GM21529 (cell line): ENCODE measurements at regions not wholly inside any gene's neighbourhood (a gene's known extent, or its start where the extent isn't known, plus 50 kb on each side); places are given as distances from the start of the nearest gene placed in this dataset.
"Not testable (repeated sequence)": the region's sequence is repeated elsewhere in the genome, so short reads cannot be mapped to it uniquely, and the experiment has no call there.

Source experiments
- ATAC-seq: cut with Tn5 transposase; IDR thresholded peaks from one replicate; pipeline ENCODE4 v1.9.1; 2021; ENCODE audit not compliant: unreplicated experiment

DNA sequence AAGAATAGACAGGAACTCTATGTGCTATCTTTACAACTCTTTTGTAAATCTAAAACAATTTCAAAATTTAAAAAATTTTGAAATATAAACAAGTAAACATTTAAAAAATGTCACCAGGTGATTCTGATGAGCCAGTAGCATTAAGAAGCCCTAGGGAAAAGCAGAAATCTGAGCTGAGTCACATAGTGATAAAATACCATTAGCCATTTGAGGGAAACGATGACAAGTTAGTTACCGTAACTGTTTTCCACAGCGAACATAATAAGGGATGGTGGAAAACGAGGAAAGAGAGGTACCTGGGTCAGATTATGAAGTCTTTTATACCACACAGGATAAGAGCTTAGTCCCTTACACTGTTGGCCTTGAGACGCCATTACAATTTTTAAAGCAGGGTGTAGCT, 55.5 kb downstream of the PRR15 start:
- ATAC-seq, result no peak

DNA sequence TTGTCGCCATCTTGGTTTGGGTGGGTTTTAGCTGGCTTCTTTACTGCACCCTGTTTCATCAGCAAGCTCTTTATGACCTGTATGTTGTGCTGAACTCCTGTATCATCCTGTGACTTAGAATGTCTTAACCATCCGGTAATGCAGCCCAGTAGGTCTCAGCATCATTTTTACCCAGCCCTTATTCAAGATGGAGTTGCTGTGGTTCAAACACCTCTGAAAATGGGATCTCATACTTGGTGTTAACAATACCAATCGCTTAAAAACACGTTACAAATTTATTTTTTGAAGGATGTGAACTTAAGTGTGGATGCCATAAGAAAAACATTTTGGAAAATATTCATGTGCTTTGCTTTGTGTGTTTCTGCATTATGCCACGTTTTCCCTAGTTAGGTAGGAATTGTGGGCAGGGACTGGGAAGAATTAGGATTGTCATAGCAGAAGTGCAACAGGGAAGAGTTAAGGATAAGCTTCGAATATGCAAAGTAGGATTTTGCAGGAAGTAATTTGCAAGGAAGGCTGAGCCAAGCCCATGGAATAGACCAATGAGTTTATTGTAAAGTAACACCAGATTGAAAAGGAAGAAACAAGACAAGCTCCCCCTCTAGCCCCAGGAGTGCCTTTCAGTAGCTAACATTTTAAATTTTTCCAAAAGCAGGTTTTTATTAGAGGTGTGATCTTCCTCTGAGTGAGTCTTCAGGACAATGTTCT, 56.4 kb downstream of the PRR15 start:
- no peak for ATAC-seq

DNA sequence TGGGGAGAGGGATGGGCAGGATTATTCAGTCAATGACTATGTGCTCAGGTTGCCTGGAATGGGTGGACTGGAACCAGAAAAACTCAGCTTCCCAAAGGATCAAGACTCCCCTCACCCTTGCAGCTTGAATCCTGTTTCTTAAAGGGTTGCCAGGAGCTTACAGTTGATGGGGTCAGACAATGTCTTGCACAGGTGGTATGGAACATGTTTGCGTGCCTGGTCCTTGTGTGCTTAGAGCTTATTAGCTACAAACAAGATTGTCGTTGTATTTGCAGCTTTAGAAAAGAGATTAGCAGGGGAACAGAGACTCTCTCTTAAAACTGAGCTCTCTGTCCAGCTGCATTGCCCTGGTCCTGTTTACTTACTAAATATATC, 56.9 kb downstream of the PRR15 start:
- ATAC-seq, result no peak

DNA sequence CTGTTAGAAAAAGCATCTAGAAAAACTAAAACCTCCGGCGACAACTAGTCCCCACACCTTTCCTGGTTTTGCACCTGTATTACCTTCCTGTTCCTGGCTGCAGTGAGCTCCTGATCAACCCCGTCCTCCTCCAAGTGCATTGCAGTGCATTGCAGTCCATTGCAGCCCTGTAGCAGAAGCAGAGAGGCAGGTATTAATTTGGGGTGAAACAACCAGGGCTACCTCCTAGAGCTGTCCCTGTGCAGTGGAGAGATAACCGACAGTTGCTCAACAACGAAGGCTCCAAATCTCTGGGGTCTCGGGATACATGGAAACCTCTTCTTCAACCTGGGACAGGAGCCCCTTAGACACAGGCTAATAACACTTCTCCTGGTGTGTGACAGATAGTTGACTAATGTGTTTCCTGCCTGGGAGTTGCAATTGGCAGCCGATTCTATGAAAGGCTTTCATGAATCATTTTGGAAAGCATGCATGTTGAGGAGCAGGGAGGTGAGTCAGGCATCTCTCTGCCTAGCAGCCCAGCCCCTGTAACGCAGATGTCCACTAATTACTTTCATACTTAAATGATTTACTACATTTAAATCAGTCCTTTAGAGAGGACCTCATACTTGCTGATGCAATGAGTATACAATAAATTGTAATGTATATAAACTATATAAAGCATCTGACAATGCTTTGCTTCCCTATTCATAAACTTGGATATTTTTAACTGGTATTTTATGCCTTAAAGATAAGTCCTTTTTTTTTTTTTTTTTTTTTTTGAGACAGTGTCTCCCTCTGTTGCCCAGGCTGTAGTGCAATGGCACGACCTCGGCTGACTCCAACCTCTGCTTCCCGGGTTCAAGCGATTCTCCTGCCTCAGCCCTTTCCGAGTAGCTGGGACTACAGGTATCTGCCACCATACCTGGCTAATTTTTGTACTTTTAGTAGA, 59.0 kb downstream of the PRR15 start:
- ATAC-seq, result no peak

GRCh38 chr7:29623973-29624372, 60.3 kb downstream of the PRR15 start:
- ATAC-seq, result no peak

- ATAC-seq, result no peak
These were observed 63.1 kb downstream of the PRR15 start for GRCh38 chr7:29626730-29627129.

GRCh38 chr7:29627631-29628030, 64.0 kb downstream of the PRR15 start:
- ATAC-seq, result no peak

GRCh38 chr7:29629507-29629906, 65.9 kb downstream of the PRR15 start:
- ATAC-seq, result no peak

DNA sequence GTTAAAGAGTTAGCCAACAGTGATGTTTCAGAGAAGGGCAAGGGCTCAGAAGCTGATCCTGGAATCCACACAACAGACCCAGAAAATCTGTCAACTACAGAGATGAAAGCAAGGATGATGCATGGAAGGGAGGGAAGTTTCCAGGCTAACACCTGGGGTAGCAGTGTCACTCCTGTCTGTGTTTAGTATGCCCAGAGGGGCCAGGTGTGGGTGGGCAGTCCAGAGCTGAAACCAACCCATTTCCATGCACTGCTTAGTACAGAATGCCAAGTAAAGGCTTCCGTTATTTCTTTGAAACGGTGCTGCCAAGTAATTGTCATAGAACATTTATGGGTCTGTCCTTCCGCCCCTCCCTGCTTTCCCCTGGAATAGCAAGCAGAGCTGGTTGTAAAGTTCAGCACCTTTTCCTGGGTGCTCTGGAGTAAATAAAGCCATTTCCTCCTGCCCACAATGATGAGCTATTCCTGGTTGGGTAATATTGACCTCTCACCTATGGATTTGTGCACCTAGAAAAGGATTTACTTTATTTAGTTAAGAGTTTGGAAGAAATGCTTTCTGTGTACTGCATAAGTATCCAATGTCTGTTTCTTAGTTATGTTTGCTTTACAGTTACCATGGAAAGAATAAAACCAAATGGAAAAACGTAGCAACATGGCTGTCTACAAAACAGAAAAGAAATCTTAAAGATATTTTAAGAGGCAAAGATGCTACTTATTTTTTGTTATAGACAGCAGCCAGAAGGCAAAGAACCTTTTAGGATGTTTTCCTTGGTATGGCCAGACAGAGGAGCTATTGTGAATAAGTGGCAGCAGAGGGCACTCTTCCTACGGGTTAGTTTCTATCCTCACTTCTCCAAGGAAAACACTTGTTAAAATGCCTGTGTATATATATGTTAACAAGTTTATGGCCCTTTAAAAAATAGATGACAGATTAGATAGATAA, 71.7 kb downstream of the PRR15 start:
- not testable (repeated sequence) for ATAC-seq

GRCh38 chr7:29636009-29636351, 72.3 kb downstream of the PRR15 start:
- ATAC-seq, result no peak

DNA sequence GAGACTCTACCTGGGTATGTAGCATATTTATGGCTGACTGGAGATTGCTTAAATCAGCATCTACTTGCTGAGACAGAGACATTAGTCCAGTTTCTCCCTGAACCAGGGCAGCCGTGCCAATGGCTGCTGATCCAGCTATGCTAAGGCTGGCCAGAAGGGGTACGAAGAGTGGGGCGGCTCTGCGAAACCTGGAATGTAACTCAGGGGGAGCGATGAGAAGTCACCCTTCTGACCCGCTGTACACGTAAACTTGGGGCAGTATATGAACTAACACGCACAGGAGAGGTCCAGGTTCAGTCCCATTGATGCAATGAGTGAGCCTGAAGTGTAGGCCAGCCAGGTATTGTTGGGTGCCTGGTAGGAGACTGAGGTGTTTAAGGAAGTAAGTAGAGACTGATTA, 73.7 kb downstream of the PRR15 start:
- ATAC-seq, result no peak

DNA sequence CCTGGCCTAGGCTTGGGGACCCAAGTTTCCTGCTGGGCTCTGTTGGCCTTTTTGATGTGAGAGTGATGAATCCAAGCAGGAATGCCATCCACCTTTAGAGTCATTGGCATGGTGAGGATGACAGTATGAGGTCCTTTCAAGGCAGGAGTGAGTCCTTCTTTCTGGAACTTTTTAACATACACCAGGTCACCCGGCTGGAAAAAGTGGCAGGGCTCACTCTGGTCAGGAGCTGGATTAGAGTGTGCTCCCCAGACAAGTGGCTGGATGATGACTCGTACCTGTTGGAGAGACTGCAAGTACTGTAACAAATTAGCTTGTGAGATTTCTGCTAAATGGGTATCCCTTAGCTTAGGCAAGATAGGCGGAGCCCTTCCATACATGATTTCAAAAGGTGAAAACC, 75.2 kb downstream of the PRR15 start:
- ATAC-seq, result not testable (repeated sequence)

GRCh38 chr7:29639386-29639785, 75.8 kb downstream of the PRR15 start:
- no peak for ATAC-seq

GRCh38 chr7:29639886-29640595, 76.4 kb downstream of the PRR15 start:
- no peak for ATAC-seq

- ATAC-seq, result no peak
These were observed 78.0 kb downstream of the PRR15 start for GRCh38 chr7:29641651-29642050.

- ATAC-seq, result no peak
These were observed 79.0 kb downstream of the PRR15 start for GRCh38 chr7:29642494-29643155.

DNA sequence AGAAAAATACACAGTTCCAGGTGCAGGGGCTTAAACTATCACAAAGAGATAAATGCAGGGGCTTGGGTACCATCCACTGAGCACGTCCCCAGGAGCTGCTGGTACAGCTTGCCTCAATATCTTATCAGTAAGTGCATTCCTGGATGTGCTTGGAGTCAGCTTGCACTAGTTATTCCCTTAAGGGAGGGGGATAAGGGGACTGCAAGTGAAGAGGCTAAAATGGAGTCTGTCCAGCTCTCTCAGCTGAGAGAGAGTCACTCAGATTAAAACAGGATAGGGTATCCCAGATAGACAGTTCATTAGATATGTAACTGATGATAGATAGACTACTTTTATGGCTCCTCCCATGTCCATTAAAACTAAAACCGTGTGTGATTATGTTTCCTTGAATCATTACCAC, 82.5 kb downstream of the PRR15 start:
- ATAC-seq, result not testable (repeated sequence)

DNA sequence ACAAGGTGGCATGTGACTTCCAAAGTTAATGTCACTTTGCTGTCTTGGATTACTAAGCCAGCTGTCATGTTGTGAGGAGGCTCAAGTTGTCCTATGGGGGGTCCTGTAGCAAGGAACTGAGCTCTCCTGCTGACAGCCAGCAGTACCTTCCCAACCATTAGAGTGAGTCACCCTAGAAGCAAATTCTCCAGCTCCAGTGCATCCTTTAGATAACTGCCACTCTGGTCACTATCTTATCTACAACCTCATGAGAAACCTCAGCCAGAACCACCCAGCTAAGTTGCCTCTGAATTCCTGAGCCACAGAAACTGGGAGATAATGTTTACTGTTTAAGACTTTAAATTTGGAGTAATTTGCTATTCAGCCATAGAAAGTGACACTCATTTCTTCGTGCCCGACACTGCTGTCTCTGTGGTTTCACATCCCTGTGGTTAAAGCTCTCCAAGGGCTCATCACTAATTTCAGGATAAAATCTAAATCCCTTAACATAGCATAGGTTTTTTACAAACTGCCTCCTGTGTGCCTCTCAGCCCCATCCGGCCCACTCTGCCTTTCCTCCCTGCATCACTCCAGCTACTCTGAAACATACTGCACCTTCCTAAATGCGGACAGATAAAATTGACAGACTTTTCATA, 83.5 kb downstream of the PRR15 start:
- no peak for ATAC-seq

DNA sequence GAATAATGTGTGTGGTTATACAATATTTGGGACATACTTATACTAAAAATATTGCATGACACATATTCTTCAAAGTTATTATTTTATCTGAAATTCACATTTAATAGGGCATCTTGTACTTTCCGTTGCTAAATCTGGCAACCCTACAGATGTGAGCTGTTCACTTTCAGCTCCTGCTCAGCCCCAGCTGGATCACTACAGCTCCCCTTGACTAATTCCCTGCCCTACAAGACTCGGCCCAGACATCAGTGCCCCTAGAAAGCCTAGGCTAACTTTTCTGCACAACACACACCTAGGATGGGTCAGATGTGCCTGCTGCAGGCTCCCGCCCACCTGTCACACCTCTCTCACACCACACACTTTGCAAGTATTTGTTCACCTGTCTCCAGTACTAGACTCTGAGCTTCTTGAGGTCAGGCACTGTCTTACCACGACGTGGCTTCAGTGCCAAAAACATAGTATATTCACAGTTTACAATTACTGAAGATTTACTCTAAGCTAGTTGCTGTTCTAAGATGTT, 84.1 kb downstream of the PRR15 start:
- not testable (repeated sequence) for ATAC-seq
